Iris pigment epithelial cell (primary cell): ENCODE measurements at regions not wholly inside any gene's neighbourhood (a gene's known extent, or its start where the extent isn't known, plus 50 kb on each side); places are given as distances from the start of the nearest gene placed in this dataset.
"Not testable (repeated sequence)": the region's sequence is repeated elsewhere in the genome, so short reads cannot be mapped to it uniquely, and the experiment has no call there.

Source experiments
- DNase-seq: peaks from one replicate; pipeline ENCODE4 v3.0.0-alpha.2; 2011; ENCODE audit warnings: low read depth

GRCh38 chr2:155902635-155903034 is 429.9 kb downstream of the NR4A2 start:
- no peak for DNase-seq

GRCh38 chr2:155895016-155895415 is 437.5 kb downstream of the NR4A2 start:
- DNase-seq, result peak; percentile 16

- not testable (repeated sequence) for DNase-seq
Observed at GRCh38 chr2:155880382-155880781, 452.1 kb downstream of the NR4A2 start.

GRCh38 chr2:155879900-155880299 is 452.6 kb downstream of the NR4A2 start:
- peak; percentile 27 for DNase-seq

- DNase-seq, result no peak
Observed at GRCh38 chr2:155872396-155872795, 460.1 kb downstream of the NR4A2 start.

GRCh38 chr2:155871940-155872339 is 460.6 kb downstream of the NR4A2 start:
- no peak for DNase-seq

- no peak for DNase-seq
Observed at GRCh38 chr2:155867564-155867963, 465.0 kb downstream of the NR4A2 start.

- no peak for DNase-seq
Observed at GRCh38 chr2:155866477-155866876, 466.0 kb downstream of the NR4A2 start.

GRCh38 chr2:155852156-155852555 is 480.4 kb downstream of the NR4A2 start:
- DNase-seq, result no peak

GRCh38 chr2:155846259-155846658 is 486.3 kb downstream of the NR4A2 start:
- no peak for DNase-seq

- no peak for DNase-seq
Observed at GRCh38 chr2:155844461-155844860, 488.1 kb downstream of the NR4A2 start.

GRCh38 chr2:155842103-155842502 is 490.4 kb downstream of the NR4A2 start:
- no peak for DNase-seq

- DNase-seq, result no peak
Observed at GRCh38 chr2:155841442-155841841, 491.1 kb downstream of the NR4A2 start.

- DNase-seq, result no peak
Observed at GRCh38 chr2:155840661-155841060, 491.9 kb downstream of the NR4A2 start.

- DNase-seq, result no peak
Observed at GRCh38 chr2:155839991-155840390, 492.5 kb downstream of the NR4A2 start.

- DNase-seq, result no peak
Observed at GRCh38 chr2:155839436-155839835, 493.1 kb downstream of the NR4A2 start.

- DNase-seq, result no peak
Observed at GRCh38 chr2:155836439-155836838, 496.1 kb downstream of the NR4A2 start.

- DNase-seq, result no peak
Observed at GRCh38 chr2:155830817-155831579, 501.5 kb downstream of the NR4A2 start.

GRCh38 chr2:155830351-155830750 is 502.2 kb downstream of the NR4A2 start:
- no peak for DNase-seq

GRCh38 chr2:155825876-155826275 is 506.6 kb downstream of the NR4A2 start:
- no peak for DNase-seq

- peak; percentile 18 for DNase-seq
Observed at GRCh38 chr2:155815851-155816250, 516.7 kb downstream of the NR4A2 start.

- DNase-seq, result no peak
Observed at GRCh38 chr2:155815275-155815674, 517.2 kb downstream of the NR4A2 start.

- DNase-seq, result no peak
Observed at GRCh38 chr2:155810411-155810810, 522.1 kb downstream of the NR4A2 start.

- no peak for DNase-seq
Observed at GRCh38 chr2:155802888-155803287, 529.6 kb downstream of the NR4A2 start.
